ENCODE measurements at regions not wholly inside any gene's neighbourhood (a gene's known extent, or its start where the extent isn't known, plus 50 kb on each side); places are given as distances from the start of the nearest gene placed in this dataset.

GRCh38 chr2:223415071-223415470, 187.1 kb downstream of the SCG2 start:
- no peak for TF ChIP-seq SMC3 (IDR thresholded peaks at IDR 0.05; ENCODE audit: low read depth, low read length)
- no peak for TF ChIP-seq RCOR1 (IDR thresholded peaks at IDR 0.05; ENCODE audit: low read length)
- TF ChIP-seq TAF1 (IDR thresholded peaks at IDR 0.05; ENCODE audit: borderline replicate concordance, low read depth, low read length): no peak
- no peak for TF ChIP-seq PBX3 (IDR thresholded peaks at IDR 0.05)
- no peak for TF ChIP-seq TEAD4 (IDR thresholded peaks at IDR 0.05; ENCODE audit: borderline replicate concordance, insufficient read depth)
- TF ChIP-seq EP300 (IDR thresholded peaks at IDR 0.05; ENCODE audit: borderline replicate concordance in 1 of 2, low read depth in 1 of 2, low read length in 1 of 2): no peak
- no peak for TF ChIP-seq CTCF (IDR thresholded peaks at IDR 0.05)
- no peak for TF ChIP-seq JUND (IDR thresholded peaks at IDR 0.05)
- no peak for TF ChIP-seq POLR2AphosphoS5 (IDR thresholded peaks at IDR 0.05; ENCODE audit: low read depth, low read length)
- no peak for TF ChIP-seq MAX (IDR thresholded peaks at IDR 0.05; ENCODE audit: low read depth)
- TF ChIP-seq SIN3A (IDR thresholded peaks at IDR 0.05; ENCODE audit: borderline replicate concordance, low read depth, low read length): no peak
- no peak for TF ChIP-seq RXRA (IDR thresholded peaks at IDR 0.05; ENCODE audit: borderline replicate concordance, low read depth)
- TF ChIP-seq YY1 (IDR thresholded peaks at IDR 0.05; ENCODE audit: low read depth): no peak
- TF ChIP-seq ELF1 (IDR thresholded peaks at IDR 0.05): no peak
- no peak for TF ChIP-seq NFIC (IDR thresholded peaks at IDR 0.05; ENCODE audit: borderline replicate concordance)
- Histone ChIP-seq H3K4me3 (ENCODE audit: low read depth in 2 of 2, low read length in 1 of 2) (no peak overlapping the region), H3K36me3 (replicated peaks in 1 of 2; ENCODE audit: control insufficient read depth in 1 of 2, insufficient read depth in 2 of 2, low read length in 1 of 2) (no peaks in the 10 kb centered on the region), H2AFZ (ENCODE audit: low read depth) (0 out of 2 replicates have a peak overlapping the region, but pooled peaks have one; percentile 26), H4K20me1 (ENCODE audit: insufficient read depth) (no peaks in the 10 kb centered on the region), H3K27ac (ENCODE audit: low read depth in 2 of 2, low read length in 1 of 2) (no peak overlapping the region), H3K27me3 (ENCODE audit: insufficient read depth) (no peaks in the 10 kb centered on the region), H3F3A (replicated peaks; ENCODE audit: insufficient read depth) (no peaks in the 10 kb centered on the region), H3K4me1 (ENCODE audit: control insufficient read depth in 1 of 2, insufficient read depth in 2 of 2, low read depth in 1 of 2, low read length in 1 of 2) (no peaks in the 10 kb centered on the region; a peak in 1 of 4 replicates), H3K9ac (no peak overlapping the region), H3K79me2 (ENCODE audit: insufficient read depth) (no peaks in the 10 kb centered on the region), H3K9me3 (no peaks in the 10 kb centered on the region), H3K9me2 (no peaks in the 10 kb centered on the region), H3K4me2 (no peak overlapping the region)
- no peak for DNase-seq
- ChIA-PET CTCF (interaction anchor here (0.6 kb wide), 1 partner anchor 188 kb away, joined by 3 read pairs; no protein-coding TSS in a partner anchor), POLR2A (no interaction called here)
- WGBS (ENCODE audit: low lambda C conversion rate): 91% methylated on average over 1 of the region's 1 CpG

GRCh38 chr2:223416815-223417610, 185.1 kb downstream of the SCG2 start:
- TF ChIP-seq IRF3 (IDR thresholded peaks at IDR 0.05; ENCODE audit: low read depth, low read length): no peak
- no peak for TF ChIP-seq RXRA (IDR thresholded peaks at IDR 0.05; ENCODE audit: borderline replicate concordance, low read depth)
- no peak for TF ChIP-seq EZH2phosphoT487 (IDR thresholded peaks at IDR 0.05; ENCODE audit: borderline replicate concordance, low read depth)
- TF ChIP-seq RAD21 (IDR thresholded peaks at IDR 0.05; ENCODE audit: low read length): no peak
- ChIA-PET POLR2A (no interaction called here), CTCF (no interaction called here)
- 0 out of 2 replicates have a peak overlapping the region, but pooled peaks have one; percentile 21 for H2AFZ ChIP-seq (ENCODE audit: low read depth)
- no peaks in the 10 kb centered on the region for H3K79me2 ChIP-seq (ENCODE audit: insufficient read depth)
- no peak overlapping the region for H3K9ac ChIP-seq
- peak overlapping the region in 1 of 2 experiments; percentile 13; a peak in 1 of 4 replicates for H3K27ac ChIP-seq (ENCODE audit: low read depth in 2 of 2, low read length in 1 of 2)
- no peaks in the 10 kb centered on the region for H3K9me2 ChIP-seq
- no peaks in the 10 kb centered on the region for H3K9me3 ChIP-seq
- no peak for DNase-seq
- 80% methylated on average over 8 of the region's 8 CpGs for WGBS (ENCODE audit: low lambda C conversion rate)
- no peaks in the 10 kb centered on the region for H3K36me3 ChIP-seq (replicated peaks in 1 of 2; ENCODE audit: control insufficient read depth in 1 of 2, insufficient read depth in 2 of 2, low read length in 1 of 2)
- no peaks in the 10 kb centered on the region; a peak in 1 of 4 replicates for H3K4me1 ChIP-seq (ENCODE audit: control insufficient read depth in 1 of 2, insufficient read depth in 2 of 2, low read depth in 1 of 2, low read length in 1 of 2)
- H3F3A ChIP-seq (replicated peaks; ENCODE audit: insufficient read depth): no peaks in the 10 kb centered on the region
- no peaks in the 10 kb centered on the region for H3K27me3 ChIP-seq (ENCODE audit: insufficient read depth)
- no peak overlapping the region for H3K4me3 ChIP-seq (ENCODE audit: low read depth in 2 of 2, low read length in 1 of 2)
- no peaks in the 10 kb centered on the region for H4K20me1 ChIP-seq (ENCODE audit: insufficient read depth)
- no peak overlapping the region for H3K4me2 ChIP-seq

Data from SK-N-SH (cell line).